ENCODE measurements at regions not wholly inside any gene's neighbourhood (a gene's known extent, or its start where the extent isn't known, plus 50 kb on each side); places are given as distances from the start of the nearest gene placed in this dataset.

- TF ChIP-seq NFKB2 (CRISPR knock-in tag; IDR thresholded peaks at IDR 0.05; ENCODE audit: borderline replicate concordance) (peak; percentile 56; the same call in 1 of the 2 replicates), SIN3A (IDR thresholded peaks at IDR 0.05; ENCODE audit: borderline replicate concordance, low read depth, low read length) (0 out of 2 replicates have a peak, but pooled peaks have one; percentile 6), ZNF572 (CRISPR knock-in tag; IDR thresholded peaks at IDR 0.05) (0 out of 2 replicates have a peak, but pooled peaks have one; percentile 2), CBX5 (CRISPR knock-in tag; IDR thresholded peaks at IDR 0.05; ENCODE audit: borderline replicate concordance) (0 out of 2 replicates have a peak, but pooled peaks have one; percentile 2), ERF (CRISPR knock-in tag; IDR thresholded peaks at IDR 0.05) (peak; percentile 9), ZNF878 (CRISPR knock-in tag; IDR thresholded peaks at IDR 0.05) (peak; percentile 14; the same call in 1 of the 2 replicates), ZFY (CRISPR knock-in tag; IDR thresholded peaks at IDR 0.05) (peak; percentile 45; the same call in 1 of the 2 replicates), ESRRA (CRISPR knock-in tag; IDR thresholded peaks at IDR 0.05; ENCODE audit: low read depth) (peak; percentile 1; the same call in 1 of the 2 replicates), PRMT3 (CRISPR knock-in tag; IDR thresholded peaks at IDR 0.05; ENCODE audit: borderline replicate concordance, low read depth) (no peak), ZNF292 (CRISPR knock-in tag; IDR thresholded peaks at IDR 0.05; ENCODE audit: borderline replicate concordance, low read depth) (0 out of 2 replicates have a peak, but pooled peaks have one; percentile 8), ZNF296 (CRISPR knock-in tag; conservative IDR thresholded peaks at IDR 0.05) (no peak), SP5 (CRISPR knock-in tag; IDR thresholded peaks at IDR 0.05; ENCODE audit: borderline replicate concordance, low read depth) (0 out of 2 replicates have a peak, but pooled peaks have one; percentile 1), ZNF614 (CRISPR knock-in tag; IDR thresholded peaks at IDR 0.05; ENCODE audit: borderline replicate concordance) (peak; percentile 3; the same call in 1 of the 2 replicates), SOX6 (IDR thresholded peaks at IDR 0.05) (no peak), SOX6 (CRISPR knock-in tag; IDR thresholded peaks at IDR 0.05) (peak; percentile 26; the same call in 1 of the 2 replicates), BRCA1 (CRISPR knock-in tag; IDR thresholded peaks at IDR 0.05) (0 out of 2 replicates have a peak, but pooled peaks have one; percentile 2), ZNF605 (CRISPR knock-in tag; IDR thresholded peaks at IDR 0.05) (0 out of 2 replicates have a peak, but pooled peaks have one; percentile 12), ZNF768 (CRISPR knock-in tag; IDR thresholded peaks at IDR 0.05) (peak; percentile 99), ZFP91 (CRISPR knock-in tag; IDR thresholded peaks at IDR 0.05; ENCODE audit: borderline replicate concordance) (peak; percentile 5; the same call in 1 of the 2 replicates)
- TF ChIP-seq, protein P1, sequence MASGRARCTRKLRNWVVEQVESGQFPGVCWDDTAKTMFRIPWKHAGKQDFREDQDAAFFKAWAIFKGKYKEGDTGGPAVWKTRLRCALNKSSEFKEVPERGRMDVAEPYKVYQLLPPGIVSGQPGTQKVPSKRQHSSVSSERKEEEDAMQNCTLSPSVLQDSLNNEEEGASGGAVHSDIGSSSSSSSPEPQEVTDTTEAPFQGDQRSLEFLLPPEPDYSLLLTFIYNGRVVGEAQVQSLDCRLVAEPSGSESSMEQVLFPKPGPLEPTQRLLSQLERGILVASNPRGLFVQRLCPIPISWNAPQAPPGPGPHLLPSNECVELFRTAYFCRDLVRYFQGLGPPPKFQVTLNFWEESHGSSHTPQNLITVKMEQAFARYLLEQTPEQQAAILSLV (CRISPR knock-in tag; IDR thresholded peaks at IDR 0.05; ENCODE audit: borderline replicate concordance), result no peak
- TF ChIP-seq, protein P2, sequence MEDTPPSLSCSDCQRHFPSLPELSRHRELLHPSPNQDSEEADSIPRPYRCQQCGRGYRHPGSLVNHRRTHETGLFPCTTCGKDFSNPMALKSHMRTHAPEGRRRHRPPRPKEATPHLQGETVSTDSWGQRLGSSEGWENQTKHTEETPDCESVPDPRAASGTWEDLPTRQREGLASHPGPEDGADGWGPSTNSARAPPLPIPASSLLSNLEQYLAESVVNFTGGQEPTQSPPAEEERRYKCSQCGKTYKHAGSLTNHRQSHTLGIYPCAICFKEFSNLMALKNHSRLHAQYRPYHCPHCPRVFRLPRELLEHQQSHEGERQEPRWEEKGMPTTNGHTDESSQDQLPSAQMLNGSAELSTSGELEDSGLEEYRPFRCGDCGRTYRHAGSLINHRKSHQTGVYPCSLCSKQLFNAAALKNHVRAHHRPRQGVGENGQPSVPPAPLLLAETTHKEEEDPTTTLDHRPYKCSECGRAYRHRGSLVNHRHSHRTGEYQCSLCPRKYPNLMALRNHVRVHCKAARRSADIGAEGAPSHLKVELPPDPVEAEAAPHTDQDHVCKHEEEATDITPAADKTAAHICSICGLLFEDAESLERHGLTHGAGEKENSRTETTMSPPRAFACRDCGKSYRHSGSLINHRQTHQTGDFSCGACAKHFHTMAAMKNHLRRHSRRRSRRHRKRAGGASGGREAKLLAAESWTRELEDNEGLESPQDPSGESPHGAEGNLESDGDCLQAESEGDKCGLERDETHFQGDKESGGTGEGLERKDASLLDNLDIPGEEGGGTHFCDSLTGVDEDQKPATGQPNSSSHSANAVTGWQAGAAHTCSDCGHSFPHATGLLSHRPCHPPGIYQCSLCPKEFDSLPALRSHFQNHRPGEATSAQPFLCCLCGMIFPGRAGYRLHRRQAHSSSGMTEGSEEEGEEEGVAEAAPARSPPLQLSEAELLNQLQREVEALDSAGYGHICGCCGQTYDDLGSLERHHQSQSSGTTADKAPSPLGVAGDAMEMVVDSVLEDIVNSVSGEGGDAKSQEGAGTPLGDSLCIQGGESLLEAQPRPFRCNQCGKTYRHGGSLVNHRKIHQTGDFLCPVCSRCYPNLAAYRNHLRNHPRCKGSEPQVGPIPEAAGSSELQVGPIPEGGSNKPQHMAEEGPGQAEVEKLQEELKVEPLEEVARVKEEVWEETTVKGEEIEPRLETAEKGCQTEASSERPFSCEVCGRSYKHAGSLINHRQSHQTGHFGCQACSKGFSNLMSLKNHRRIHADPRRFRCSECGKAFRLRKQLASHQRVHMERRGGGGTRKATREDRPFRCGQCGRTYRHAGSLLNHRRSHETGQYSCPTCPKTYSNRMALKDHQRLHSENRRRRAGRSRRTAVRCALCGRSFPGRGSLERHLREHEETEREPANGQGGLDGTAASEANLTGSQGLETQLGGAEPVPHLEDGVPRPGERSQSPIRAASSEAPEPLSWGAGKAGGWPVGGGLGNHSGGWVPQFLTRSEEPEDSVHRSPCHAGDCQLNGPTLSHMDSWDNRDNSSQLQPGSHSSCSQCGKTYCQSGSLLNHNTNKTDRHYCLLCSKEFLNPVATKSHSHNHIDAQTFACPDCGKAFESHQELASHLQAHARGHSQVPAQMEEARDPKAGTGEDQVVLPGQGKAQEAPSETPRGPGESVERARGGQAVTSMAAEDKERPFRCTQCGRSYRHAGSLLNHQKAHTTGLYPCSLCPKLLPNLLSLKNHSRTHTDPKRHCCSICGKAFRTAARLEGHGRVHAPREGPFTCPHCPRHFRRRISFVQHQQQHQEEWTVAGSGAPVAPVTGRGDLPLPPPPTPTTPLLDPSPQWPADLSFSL (CRISPR knock-in tag; IDR thresholded peaks at IDR 0.05), result no peak
Measured at GRCh38 chr5:154653764-154654485, 101.3 kb upstream of the LARP1 start (continued).
